ENCODE measurements at regions not wholly inside any gene's neighbourhood (a gene's known extent, or its start where the extent isn't known, plus 50 kb on each side); places are given as distances from the start of the nearest gene placed in this dataset.

GRCh38 chr2:153221087-153221486, 257.5 kb downstream of the RPRM start:
- Histone ChIP-seq H3K27me3 (ENCODE audit: insufficient read depth, low read length) (no peaks in the 10 kb centered on the region), H3K36me3 (ENCODE audit: control insufficient read depth in 1 of 2, insufficient read depth in 2 of 2, low read length in 2 of 2) (no peaks in the 10 kb centered on the region), H3K4me2 (ENCODE audit: low read length) (no peak overlapping the region), H2AFZ (ENCODE audit: low read depth, low read length, poor library complexity, severe bottlenecking) (no peak overlapping the region), H3K9me2 (ENCODE audit: insufficient read depth) (no peaks in the 10 kb centered on the region), H3K27ac (ENCODE audit: low read depth, low read length) (no peak overlapping the region), H3K4me1 (ENCODE audit: control insufficient read depth in 1 of 2, insufficient read depth in 2 of 2, low read length in 2 of 2) (no peaks in the 10 kb centered on the region), H3K9me3 (ENCODE audit: control insufficient read depth in 1 of 2, insufficient read depth in 1 of 2, low read depth in 1 of 2, low read length in 2 of 2) (no peaks in the 10 kb centered on the region), H3K79me2 (ENCODE audit: insufficient read depth, low read length) (no peaks in the 10 kb centered on the region), H3K4me3 (replicated peaks in 1 of 2; ENCODE audit: low read depth in 1 of 2, low read length in 2 of 2) (no peak overlapping the region), H4K20me1 (ENCODE audit: insufficient read depth) (no peaks in the 10 kb centered on the region), H3K9ac (ENCODE audit: low read length) (no peak overlapping the region)
- intact Hi-C loops (cut with micrococcal nuclease) = no loop called here
- ChIA-PET CTCF (no interaction called here), RAD21 (ENCODE audit: low non-redundant PET in 1 of 2, low total read pairs in 2 of 2, uncharacterized antibody in 2 of 2, unreplicated experiment in 2 of 2) (no interaction called here), POLR2A (no interaction called here)
- no peak for TF ChIP-seq YY1 (IDR thresholded peaks at IDR 0.05; ENCODE audit: extremely low read depth, insufficient replicate concordance, low read depth, low read length)
- TF ChIP-seq RAD21 (IDR thresholded peaks at IDR 0.05; ENCODE audit: low read depth) = no peak
- TF ChIP-seq FOSL1 (IDR thresholded peaks at IDR 0.05; ENCODE audit: low read depth) = no peak
- no peak for TF ChIP-seq ATF3 (IDR thresholded peaks at IDR 0.05)
- no TSS peak for BruUV-seq (replicated peaks)
- DNase-seq (ENCODE audit: low read depth, low spot score) (no peak), ATAC-seq (no peak)

GRCh38 chr2:153218851-153219250, 259.7 kb downstream of the RPRM start:
- no peak for ATAC-seq
- Histone ChIP-seq H3K36me3 (ENCODE audit: control insufficient read depth in 1 of 2, insufficient read depth in 2 of 2, low read length in 2 of 2) (no peaks in the 10 kb centered on the region), H3K27ac (ENCODE audit: low read depth, low read length) (no peak overlapping the region)

More at GRCh38 chr2:153218851-153219250, 259.7 kb downstream of the RPRM start:
- no peak for DNase-seq (ENCODE audit: low read depth, low spot score)
- Histone ChIP-seq H3K9me2 (ENCODE audit: insufficient read depth) (no peaks in the 10 kb centered on the region), H3K9me3 (ENCODE audit: control insufficient read depth in 1 of 2, insufficient read depth in 1 of 2, low read depth in 1 of 2, low read length in 2 of 2) (no peaks in the 10 kb centered on the region), H2AFZ (ENCODE audit: low read depth, low read length, poor library complexity, severe bottlenecking) (no peak overlapping the region), H3K27me3 (ENCODE audit: insufficient read depth, low read length) (no peaks in the 10 kb centered on the region), H4K20me1 (ENCODE audit: insufficient read depth) (no peaks in the 10 kb centered on the region), H3K4me3 (replicated peaks in 1 of 2; ENCODE audit: low read depth in 1 of 2, low read length in 2 of 2) (no peak overlapping the region), H3K4me1 (ENCODE audit: control insufficient read depth in 1 of 2, insufficient read depth in 2 of 2, low read length in 2 of 2) (no peaks in the 10 kb centered on the region), H3K4me2 (ENCODE audit: low read length) (no peak overlapping the region), H3K79me2 (ENCODE audit: insufficient read depth, low read length) (no peaks in the 10 kb centered on the region), H3K9ac (ENCODE audit: low read length) (no peak overlapping the region)
- POLR2A ChIA-PET = no interaction called here
- RAD21 ChIA-PET (ENCODE audit: low non-redundant PET in 1 of 2, low total read pairs in 2 of 2, uncharacterized antibody in 2 of 2, unreplicated experiment in 2 of 2) = no interaction called here
- CTCF ChIA-PET = no interaction called here
- no TSS peak for BruUV-seq (replicated peaks)
- intact Hi-C loops (cut with micrococcal nuclease) = no loop called here
- TF ChIP-seq EZH2 (IDR thresholded peaks at IDR 0.05) (no peak), ZNF274 (IDR thresholded peaks at IDR 0.05; ENCODE audit: low read depth, low read length) (no peak), TCF7L2 (IDR thresholded peaks at IDR 0.05; ENCODE audit: borderline replicate concordance, extremely low read depth, insufficient read depth, insufficient read length) (no peak)

All from HCT116 (cell line).